Naive thymus-derived CD4-positive, alpha-beta T cell (primary cell): ENCODE measurements at regions not wholly inside any gene's neighbourhood (a gene's known extent, or its start where the extent isn't known, plus 50 kb on each side); places are given as distances from the start of the nearest gene placed in this dataset.

ENCODE experiments used
- ATAC-seq: fragments of 150-1000 bp; cut with Tn5 transposase; 2 replicates; pipeline ENCODE4 v1.10.0; 2021; ENCODE audit warnings: mild to moderate bottlenecking, moderate library complexity
- CTCF ChIA-PET: fragments of 350-600 bp; sonication (Branson Sonifier 250); formaldehyde crosslinking; loops from one replicate; lab custom pipeline; 2021; ENCODE audit warnings: antibody characterized with exemption; lab: Charles Lee
- POLR2A ChIA-PET: fragments of 350-600 bp; sonication (Branson Sonifier 250); formaldehyde crosslinking; loops from one replicate; lab custom pipeline; 2021; ENCODE audit warnings: antibody characterized with exemption, inconsistent platforms; lab: Charles Lee
- DNase-seq, 9 donors: peaks; one replicate each; pipeline versions ENCODE4 v3.0.0 to v3.0.0-alpha.2; 2020 to 2022; ENCODE audit warnings: mixed read lengths in 1 of 9
- H3K27ac ChIP-seq: one replicate; pipeline ENCODE4 v1.7.0; 2013; ENCODE audit warnings: mild to moderate bottlenecking, low read depth, low read length, moderate library complexity
- H3K27me3 ChIP-seq, 2 donors: one replicate each; pipeline ENCODE4 v1.7.0; 2013; ENCODE audit warnings: low read length in 2 of 2, mild to moderate bottlenecking in 2 of 2, moderate library complexity in 2 of 2; ENCODE audit not compliant: control insufficient read depth in 2 of 2, insufficient read depth in 2 of 2
- H3K36me3 ChIP-seq, 3 experiments: 1 replicate in 2 of 3; 2 replicates in 1 of 3; pipeline ENCODE4 v1.7.0; 2013; ENCODE audit warnings: low read length in 3 of 3, mild to moderate bottlenecking in 3 of 3, moderate library complexity in 1 of 3; ENCODE audit not compliant: insufficient read depth in 3 of 3, control insufficient read depth in 2 of 3
- H3K4me1 ChIP-seq, 2 donors: one replicate each; pipeline ENCODE4 v1.7.0; 2013; ENCODE audit warnings: low read length in 2 of 2, mild to moderate bottlenecking in 2 of 2, moderate library complexity in 1 of 2; ENCODE audit not compliant: control insufficient read depth in 2 of 2, insufficient read depth in 2 of 2
- H3K4me3 ChIP-seq: 2 replicates; pipeline ENCODE4 v1.7.0; 2013; ENCODE audit warnings: mild to moderate bottlenecking, low read length
- H3K9me3 ChIP-seq, 3 experiments: 1 replicate in 2 of 3; 2 replicates in 1 of 3; pipeline ENCODE4 v1.7.0; 2013; ENCODE audit warnings: low read length in 3 of 3; ENCODE audit not compliant: control insufficient read depth in 2 of 3
- H3K27ac Mint-ChIP-seq, 9 donors: one replicate each; pipeline ENCODE4 v1.8.0; 2020 to 2022; ENCODE audit warnings: mixed read lengths in 9 of 9, mild to moderate bottlenecking in 8 of 9, moderate library complexity in 5 of 9, inconsistent platforms in 2 of 9
- H3K27me3 Mint-ChIP-seq, 5 donors: one replicate each; pipeline ENCODE4 v1.8.0; 2021 to 2022; ENCODE audit warnings: mixed read lengths in 5 of 5, mild to moderate bottlenecking in 1 of 5
- H3K36me3 Mint-ChIP-seq, 5 donors: one replicate each; pipeline ENCODE4 v1.8.0; 2020 to 2022; ENCODE audit warnings: mixed read lengths in 5 of 5, mild to moderate bottlenecking in 3 of 5, inconsistent platforms in 1 of 5
- H3K4me1 Mint-ChIP-seq, 7 donors: one replicate each; pipeline ENCODE4 v1.8.0; 2020 to 2022; ENCODE audit warnings: mixed read lengths in 7 of 7, mild to moderate bottlenecking in 3 of 7, inconsistent platforms in 1 of 7
- H3K4me3 Mint-ChIP-seq, 10 donors: one replicate each; pipeline ENCODE4 v1.8.0; 2020 to 2022; ENCODE audit warnings: mild to moderate bottlenecking in 10 of 10, mixed read lengths in 10 of 10, moderate library complexity in 6 of 10, inconsistent platforms in 2 of 10
- H3K9me3 Mint-ChIP-seq, 11 donors: one replicate each; pipeline ENCODE4 v1.8.0; 2020 to 2022; ENCODE audit warnings: mixed read lengths in 11 of 11, mild to moderate bottlenecking in 4 of 11, inconsistent platforms in 1 of 11, moderate library complexity in 1 of 11
- intact Hi-C, 2 donors: fragments of 100-400 bp; cut with micrococcal nuclease; formaldehyde crosslinking; loops; one replicate each; pipeline ENCODE4 v1.15.1; 2023

DNA sequence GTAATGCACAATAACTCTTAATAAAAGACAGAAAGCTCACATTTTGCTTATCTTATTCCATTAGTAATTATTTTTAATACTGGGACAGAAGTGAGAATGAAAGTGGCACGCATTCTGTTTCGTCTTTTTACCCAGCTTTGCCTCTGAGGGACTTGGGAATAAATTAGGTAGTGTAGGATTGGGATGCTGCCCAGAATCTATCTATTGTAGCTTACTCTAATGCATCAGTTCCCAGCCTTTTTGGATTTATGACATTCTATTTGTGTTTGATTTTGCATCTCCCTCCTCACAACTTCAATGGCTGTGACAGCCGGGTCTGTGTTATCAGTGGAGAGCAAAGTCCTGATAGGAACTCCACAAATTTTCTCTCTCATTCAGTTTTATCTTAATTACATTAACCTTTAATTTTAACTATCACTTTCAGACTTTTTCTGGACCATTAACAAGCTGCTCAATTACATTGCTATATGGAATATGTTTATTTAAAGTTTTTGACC is 62.9 kb upstream of the TULP4 start:
- Mint-ChIP-seq H3K9me3 (no peaks in the 10 kb centered on the region), H3K4me3 (no peak overlapping the region), H3K4me1 (peaks cover 3 to 32% (median 20%) of the 10 kb centered on the region in 7 donors), H3K36me3 (peaks cover 0 to 42% (median 22%) of the 10 kb centered on the region in 5 donors), H3K27ac (no peak overlapping the region), H3K27me3 (no peaks in the 10 kb centered on the region)
- no peak overlapping the region for H3K27ac ChIP-seq
- no peak overlapping the region for H3K4me3 ChIP-seq
- H3K36me3 ChIP-seq: peaks cover 0 to 4% (median 0%) of the 10 kb centered on the region in 3 experiments
- ATAC-seq (no peak), DNase-seq (no peak)
- H3K4me1 ChIP-seq: no peaks in the 10 kb centered on the region
- ChIA-PET CTCF (no interaction called here), POLR2A (interaction anchor here (1.1 kb wide), 1 partner anchor 32 kb away, joined by 5 read pairs; no protein-coding TSS in a partner anchor)
- no peaks in the 10 kb centered on the region for H3K9me3 ChIP-seq
- intact Hi-C loops: no loop called here
- no peaks in the 10 kb centered on the region for H3K27me3 ChIP-seq

GRCh38 chr6:158251565-158251964 is 60.7 kb upstream of the TULP4 start:
- Histone ChIP-seq H3K4me1 (peaks cover 16 to 18% of the 10 kb centered on the region in 2 donors), H3K27ac (no peak overlapping the region), H3K36me3 (peaks cover 0 to 4% (median 0%) of the 10 kb centered on the region in 3 experiments), H3K4me3 (no peak overlapping the region), H3K9me3 (no peaks in the 10 kb centered on the region), H3K27me3 (no peaks in the 10 kb centered on the region)
- H3K27me3 Mint-ChIP-seq: no peaks in the 10 kb centered on the region
- peaks cover 13 to 37% (median 34%) of the 10 kb centered on the region in 7 donors for H3K4me1 Mint-ChIP-seq
- POLR2A ChIA-PET: interaction anchor here (1.0 kb wide), 1 partner anchor 18 kb away, joined by 4 read pairs; no protein-coding TSS in a partner anchor
- H3K4me3 Mint-ChIP-seq: no peak overlapping the region
- H3K27ac Mint-ChIP-seq: no peak overlapping the region
- no peak for ATAC-seq
- no peaks in the 10 kb centered on the region for H3K9me3 Mint-ChIP-seq
- CTCF ChIA-PET: interaction anchor here (0.6 to 0.7 kb wide), 2 partner anchors 19 to 142 kb away, joined by 3 to 4 read pairs; no protein-coding TSS in a partner anchor
- intact Hi-C loops: no loop called here
- peaks cover 0 to 31% (median 13%) of the 10 kb centered on the region in 5 donors for H3K36me3 Mint-ChIP-seq
- no peak for DNase-seq

GRCh38 chr6:158253248-158253647 is 59.0 kb upstream of the TULP4 start:
- ATAC-seq (no peak), DNase-seq (no peak)
- Mint-ChIP-seq H3K4me3 (no peak overlapping the region), H3K27ac (peak overlapping the region in 1 of 9 donors; percentile 15), H3K4me1 (peaks cover 25 to 51% (median 50%) of the 10 kb centered on the region in 7 donors), H3K27me3 (no peaks in the 10 kb centered on the region), H3K9me3 (no peaks in the 10 kb centered on the region), H3K36me3 (peaks cover 0 to 35% (median 13%) of the 10 kb centered on the region in 5 donors)
- intact Hi-C loops: no loop called here
- Histone ChIP-seq H3K27me3 (no peaks in the 10 kb centered on the region), H3K9me3 (no peaks in the 10 kb centered on the region), H3K4me1 (peaks cover 21 to 25% of the 10 kb centered on the region in 2 donors), H3K4me3 (no peak overlapping the region), H3K27ac (no peak overlapping the region), H3K36me3 (peaks cover 0 to 4% (median 0%) of the 10 kb centered on the region in 3 experiments)
- CTCF ChIA-PET: interaction anchor here (1.6 kb wide), 1 partner anchor 32 kb away, joined by 4 read pairs; no protein-coding TSS in a partner anchor
- POLR2A ChIA-PET: no interaction called here

- peak overlapping the region in 6 of 10 donors; percentile 21 to 76 (median 37) for H3K4me3 Mint-ChIP-seq
- Histone ChIP-seq H3K9me3 (no peaks in the 10 kb centered on the region), H3K27ac (no peak overlapping the region), H3K27me3 (no peaks in the 10 kb centered on the region), H3K36me3 (peaks cover 0 to 4% (median 0%) of the 10 kb centered on the region in 3 experiments), H3K4me1 (peaks cover 21 to 25% of the 10 kb centered on the region in 2 donors), H3K4me3 (no peak overlapping the region)
- H3K4me1 Mint-ChIP-seq: peaks cover 25 to 57% (median 52%) of the 10 kb centered on the region in 7 donors
- ChIA-PET POLR2A (interaction anchor here (1.0 to 1.2 kb wide), 2 partner anchors 8 to 10 kb away, joined by 3 to 4 read pairs; no protein-coding TSS in a partner anchor), CTCF (no interaction called here)
- no peak for DNase-seq
- ATAC-seq: no peak
- no peaks in the 10 kb centered on the region for H3K27me3 Mint-ChIP-seq
- intact Hi-C loops: no loop called here
- peak overlapping the region in 7 of 9 donors; percentile 2 to 74 (median 52) for H3K27ac Mint-ChIP-seq
- peaks cover 0 to 39% (median 11%) of the 10 kb centered on the region in 5 donors for H3K36me3 Mint-ChIP-seq
- H3K9me3 Mint-ChIP-seq: no peaks in the 10 kb centered on the region
Measured at GRCh38 chr6:158255275-158255988, 56.8 kb upstream of the TULP4 start.

- Histone ChIP-seq H3K4me1 (peaks cover 21 to 25% of the 10 kb centered on the region in 2 donors), H3K27me3 (no peaks in the 10 kb centered on the region), H3K36me3 (peaks cover 0 to 4% (median 0%) of the 10 kb centered on the region in 3 experiments), H3K9me3 (no peaks in the 10 kb centered on the region), H3K4me3 (no peak overlapping the region), H3K27ac (no peak overlapping the region)
- peaks cover 25 to 59% (median 49%) of the 10 kb centered on the region in 7 donors for H3K4me1 Mint-ChIP-seq
- POLR2A ChIA-PET: interaction anchor here (1.0 to 1.2 kb wide), 2 partner anchors 8 to 10 kb away, joined by 3 to 4 read pairs; no protein-coding TSS in a partner anchor
- H3K36me3 Mint-ChIP-seq: peaks cover 0 to 34% (median 12%) of the 10 kb centered on the region in 5 donors
- ATAC-seq (peak; percentile 70), DNase-seq (peak in 4 of 9 donors; percentile 26 to 52 (median 29))
- H3K27me3 Mint-ChIP-seq: no peaks in the 10 kb centered on the region
- H3K9me3 Mint-ChIP-seq: no peaks in the 10 kb centered on the region
- intact Hi-C loops: no loop called here
- CTCF ChIA-PET: no interaction called here
- peak overlapping the region in 7 of 10 donors; percentile 18 to 76 (median 38) for H3K4me3 Mint-ChIP-seq
- H3K27ac Mint-ChIP-seq: peak overlapping the region in 5 of 9 donors; percentile 4 to 80 (median 63)
Measured at GRCh38 chr6:158255989-158256601, 56.2 kb upstream of the TULP4 start.

GRCh38 chr6:158256746-158257424 is 55.4 kb upstream of the TULP4 start:
- Histone ChIP-seq H3K4me3 (no peak overlapping the region), H3K27me3 (no peaks in the 10 kb centered on the region), H3K36me3 (peaks cover 0 to 4% (median 0%) of the 10 kb centered on the region in 3 experiments), H3K4me1 (peaks cover 21 to 25% of the 10 kb centered on the region in 2 donors), H3K27ac (no peak overlapping the region), H3K9me3 (no peaks in the 10 kb centered on the region)
- no peak for DNase-seq
- Mint-ChIP-seq H3K27me3 (no peaks in the 10 kb centered on the region), H3K27ac (peak overlapping the region in 5 of 9 donors; percentile 38 to 82 (median 74)), H3K9me3 (no peaks in the 10 kb centered on the region), H3K36me3 (peaks cover 0 to 34% (median 12%) of the 10 kb centered on the region in 5 donors), H3K4me1 (peaks cover 23 to 53% (median 48%) of the 10 kb centered on the region in 7 donors), H3K4me3 (peak overlapping the region in 5 of 10 donors; percentile 28 to 76 (median 36))
- CTCF ChIA-PET: no interaction called here
- no peak for ATAC-seq
- POLR2A ChIA-PET: interaction anchor here (0.6 to 1.2 kb wide), 2 partner anchors 9 to 26 kb away, joined by 3 read pairs; no protein-coding TSS in a partner anchor
- intact Hi-C loops: no loop called here
